ENCODE measurements at regions not wholly inside any gene's neighbourhood (a gene's known extent, or its start where the extent isn't known, plus 50 kb on each side); places are given as distances from the start of the nearest gene placed in this dataset.

- DNase-seq: peak; percentile 11
These were observed 156.2 kb upstream of the LYZL1 start for GRCh38 chr10:29132551-29133111.

DNA sequence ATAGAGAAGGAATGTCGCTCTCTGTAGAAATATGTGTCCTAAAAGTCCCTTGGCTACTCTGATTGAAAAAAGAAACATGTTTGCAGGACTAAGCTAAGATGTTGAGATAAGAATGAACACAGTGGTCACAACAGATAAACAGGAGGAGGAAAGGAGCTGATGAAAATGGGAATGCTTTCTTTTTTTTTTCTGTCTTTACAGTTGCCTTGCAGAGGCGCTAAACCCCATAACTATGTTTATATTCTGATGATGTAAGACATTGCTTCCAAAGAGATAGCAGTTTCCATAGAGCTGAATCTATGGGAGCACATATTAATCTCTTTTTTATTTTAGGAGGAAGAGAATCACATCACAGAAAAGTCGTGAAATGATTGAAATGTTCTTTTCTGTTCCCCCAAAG is 153.5 kb upstream of the LYZL1 start:
- DNase-seq: no peak

DNA sequence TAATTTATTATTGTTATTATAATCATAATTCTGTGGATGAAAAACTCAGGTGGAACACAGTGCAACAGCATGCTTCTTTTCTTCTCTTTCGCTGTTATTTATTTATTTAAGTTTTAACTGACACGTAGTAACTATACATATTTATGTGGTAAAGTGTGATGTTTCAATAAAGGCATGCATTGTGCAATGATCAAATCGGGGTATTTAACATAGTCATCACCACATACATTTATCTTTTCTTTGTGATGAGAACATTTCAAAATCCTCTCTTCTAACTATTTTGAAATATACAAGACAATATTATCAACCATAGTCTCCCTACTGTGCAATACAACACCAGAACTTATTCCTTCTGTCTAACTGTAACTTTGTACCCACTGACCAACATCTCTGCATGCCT is 152.5 kb upstream of the LYZL1 start:
- DNase-seq: no peak

DNA sequence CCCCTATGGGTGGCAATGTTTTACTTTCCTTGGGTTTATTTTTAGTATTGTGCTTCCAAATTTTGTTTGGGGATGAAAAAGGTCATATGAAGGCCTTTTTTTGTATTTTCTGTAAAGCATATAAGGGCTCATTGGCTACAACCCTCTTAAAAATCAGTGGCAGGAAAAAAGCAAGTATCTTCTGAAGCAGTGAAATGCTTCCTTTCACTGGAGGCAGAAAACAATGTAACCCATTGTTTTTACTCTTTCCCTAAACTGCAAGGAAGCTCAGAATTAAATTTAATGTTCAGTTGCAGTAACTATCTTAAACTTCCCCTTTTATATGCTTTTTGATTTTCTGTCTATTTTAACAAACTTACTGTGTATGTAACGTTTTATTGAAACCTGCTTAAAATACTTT is 148.7 kb upstream of the LYZL1 start:
- DNase-seq: no peak

GRCh38 chr10:29140991-29141390 is 147.9 kb upstream of the LYZL1 start:
- DNase-seq: no peak

- DNase-seq: no peak
These were observed 147.1 kb upstream of the LYZL1 start for GRCh38 chr10:29141761-29142160.

- no peak for DNase-seq
These were observed 146.2 kb upstream of the LYZL1 start for GRCh38 chr10:29142516-29143314.

GRCh38 chr10:29144126-29144525 is 144.7 kb upstream of the LYZL1 start:
- no peak for DNase-seq

- no peak for DNase-seq
These were observed 142.4 kb upstream of the LYZL1 start for GRCh38 chr10:29146311-29147100.

GRCh38 chr10:29150010-29150409 is 138.9 kb upstream of the LYZL1 start:
- no peak for DNase-seq

DNA sequence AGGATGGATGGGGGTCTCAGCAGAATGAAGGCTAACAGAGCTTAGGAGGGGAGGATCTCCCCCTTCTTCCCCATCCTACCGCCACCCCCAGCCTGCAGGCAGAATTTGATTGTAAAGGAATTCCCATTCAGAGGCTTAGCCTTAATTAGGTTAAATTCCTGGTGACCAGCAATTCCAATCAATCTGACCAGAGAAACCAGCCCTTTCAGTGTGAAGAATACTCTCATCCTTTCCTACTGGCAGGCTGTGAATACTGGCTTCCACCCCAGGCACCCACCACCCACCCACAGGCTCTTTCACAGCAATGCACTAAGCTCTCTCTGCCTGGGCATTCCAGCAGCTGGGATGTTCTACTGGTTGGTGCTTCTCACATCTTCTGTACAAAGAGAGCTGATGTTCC is 137.9 kb upstream of the LYZL1 start:
- DNase-seq: no peak

DNA sequence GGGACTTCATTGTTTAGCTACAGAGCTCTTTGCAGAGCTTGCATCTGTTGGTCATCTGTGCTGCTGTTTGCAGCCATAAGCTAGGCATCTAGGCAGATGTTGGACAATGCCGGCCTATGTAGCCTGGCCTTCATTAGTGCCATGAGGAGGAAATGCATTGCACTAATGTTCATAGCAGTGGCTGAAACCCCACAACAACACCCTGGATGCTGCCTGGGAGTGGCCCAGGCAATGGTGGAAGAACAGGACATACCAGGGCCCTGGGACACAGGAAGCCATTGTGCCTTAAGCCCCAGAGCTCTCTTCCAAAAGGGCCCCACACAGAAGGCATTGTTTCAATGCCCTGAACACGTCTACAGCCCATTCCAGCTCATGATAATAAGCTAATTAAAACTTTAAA is 131.5 kb upstream of the LYZL1 start:
- no peak for DNase-seq

- DNase-seq: no peak
These were observed 130.8 kb upstream of the LYZL1 start for GRCh38 chr10:29158066-29158465.

DNA sequence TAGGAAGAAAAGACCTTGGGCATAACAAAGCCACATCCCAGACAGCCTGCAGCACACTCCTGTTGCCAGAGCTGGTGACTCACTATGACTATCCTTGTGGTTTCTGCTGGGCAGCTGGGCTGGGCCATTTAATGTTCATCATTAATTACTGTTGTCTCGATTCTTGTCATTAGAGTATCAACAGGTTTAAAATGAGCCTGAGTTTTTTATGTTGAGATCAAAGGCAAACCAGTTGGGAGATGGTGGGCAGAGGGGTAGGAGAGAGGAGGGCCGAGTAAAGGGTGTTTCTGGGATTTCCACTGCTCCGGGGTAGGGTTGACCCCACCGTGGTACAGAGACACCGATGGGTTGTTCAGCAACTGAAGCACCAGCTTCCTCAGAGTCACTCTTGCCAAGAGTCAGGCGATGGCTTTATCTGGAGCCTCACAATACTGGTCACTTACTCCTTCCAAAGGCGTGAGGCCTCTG is 128.7 kb upstream of the LYZL1 start:
- DNase-seq: no peak

DNA sequence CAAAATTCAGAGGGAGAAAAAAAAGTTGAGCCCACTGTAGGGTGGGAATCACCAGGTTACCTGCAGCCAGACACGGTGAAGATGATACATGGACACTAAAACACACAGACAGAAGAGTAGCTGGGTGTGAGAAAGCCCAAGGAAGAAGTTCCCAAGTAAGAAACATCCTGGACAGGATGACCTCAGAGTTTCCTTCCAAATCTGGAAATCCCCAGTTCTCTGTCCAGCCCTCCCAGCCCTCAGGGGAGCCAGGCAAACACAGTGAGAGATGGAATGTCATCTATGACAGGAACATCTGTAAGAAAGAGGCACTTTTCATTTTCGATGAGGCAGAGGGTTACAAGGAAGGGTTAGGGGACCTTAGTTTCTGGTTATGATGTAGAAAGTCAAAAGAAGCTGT is 125.1 kb upstream of the LYZL1 start:
- no peak for DNase-seq

- no peak for DNase-seq
These were observed 122.2 kb upstream of the LYZL1 start for GRCh38 chr10:29166713-29167112.

GRCh38 chr10:29169021-29169420 is 119.8 kb upstream of the LYZL1 start:
- DNase-seq: no peak

DNA sequence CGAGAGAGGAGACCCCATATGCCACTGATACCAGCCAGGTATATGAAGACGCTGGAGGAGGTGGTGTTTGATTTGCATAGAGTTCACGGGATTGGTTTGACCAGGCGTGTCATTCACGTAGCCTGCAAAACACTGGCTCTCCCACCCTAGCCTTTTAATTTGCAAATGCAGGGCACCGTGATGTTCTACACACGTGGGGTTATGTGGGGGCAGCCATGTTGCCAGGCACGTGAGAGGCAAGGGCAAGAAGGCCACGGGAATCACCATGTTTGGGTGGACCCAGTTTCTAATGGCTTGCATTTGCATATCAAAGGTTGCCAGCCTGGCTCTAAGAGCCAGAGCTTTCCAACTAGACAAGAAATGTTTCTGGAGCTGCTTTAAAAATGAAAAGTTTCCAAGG is 117.2 kb upstream of the LYZL1 start:
- no peak for DNase-seq

- DNase-seq: no peak
These were observed 114.5 kb upstream of the LYZL1 start for GRCh38 chr10:29174389-29174788.

DNA sequence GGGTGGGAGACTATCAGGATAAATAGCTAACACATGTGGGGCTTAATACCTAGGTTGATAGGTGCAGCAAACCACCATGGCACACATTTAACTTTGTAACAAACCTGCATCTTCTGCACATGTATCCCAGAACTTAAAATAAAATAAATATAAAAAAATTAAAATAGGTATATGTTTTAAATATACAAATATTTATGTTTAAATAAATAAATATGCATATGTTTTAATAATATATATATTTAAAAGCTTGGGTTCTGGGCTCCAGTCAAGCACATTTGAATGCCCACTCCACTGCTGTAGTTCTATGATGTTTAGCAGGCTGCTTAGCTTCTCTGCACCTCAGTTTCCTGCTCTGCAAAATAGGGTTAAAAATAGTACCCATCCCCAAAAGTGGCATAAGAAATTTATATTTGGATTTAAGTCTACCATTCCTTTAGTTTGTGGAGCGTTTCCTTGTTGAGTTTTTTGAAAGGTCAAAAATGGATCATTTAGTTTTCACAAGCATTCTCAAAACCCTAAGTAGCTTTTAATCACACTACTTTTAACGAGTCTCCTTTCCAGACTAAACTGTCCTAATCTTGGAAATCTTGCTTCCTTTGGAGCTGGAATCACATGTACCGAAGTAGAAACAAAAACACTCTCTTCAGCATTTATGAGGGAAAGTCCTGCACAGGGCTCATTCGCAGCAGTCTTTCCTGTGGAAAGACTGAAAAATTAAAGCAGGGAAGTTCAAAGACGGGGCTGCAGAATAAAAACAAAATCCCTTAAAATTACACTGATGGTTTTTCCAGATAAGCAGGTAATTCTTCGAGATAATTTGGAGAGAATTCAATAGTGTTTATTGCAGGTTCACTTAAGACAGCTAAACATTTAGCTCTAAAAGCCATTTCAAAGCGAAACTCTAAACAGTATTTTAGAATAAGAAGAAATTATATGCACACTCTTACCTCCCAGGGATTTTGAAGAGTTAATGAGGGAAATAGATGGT is 111.7 kb upstream of the LYZL1 start:
- no peak for DNase-seq

DNA sequence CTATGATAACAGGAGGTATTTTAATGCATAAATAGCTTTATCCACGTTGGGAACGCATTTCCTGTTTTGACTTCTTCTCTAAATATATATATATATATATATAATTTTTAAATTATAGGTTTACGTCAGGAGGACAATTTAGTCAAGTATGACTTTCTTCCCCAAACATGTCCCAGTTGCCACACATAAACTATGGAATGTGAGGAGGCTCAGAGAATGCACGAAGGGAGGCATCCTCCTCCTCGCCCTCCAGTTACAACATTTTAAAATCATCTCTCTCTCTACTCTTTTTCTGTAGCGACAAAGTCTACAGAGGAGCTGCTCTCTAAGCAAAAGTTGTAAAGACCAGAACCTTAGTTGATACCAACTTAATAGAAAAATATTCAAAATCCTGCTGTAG is 106.9 kb upstream of the LYZL1 start:
- no peak for DNase-seq

- no peak for DNase-seq
These were observed 105.4 kb upstream of the LYZL1 start for GRCh38 chr10:29183301-29183945.
